ENCODE measurements at regions not wholly inside any gene's neighbourhood (a gene's known extent, or its start where the extent isn't known, plus 50 kb on each side); places are given as distances from the start of the nearest gene placed in this dataset.

DNA sequence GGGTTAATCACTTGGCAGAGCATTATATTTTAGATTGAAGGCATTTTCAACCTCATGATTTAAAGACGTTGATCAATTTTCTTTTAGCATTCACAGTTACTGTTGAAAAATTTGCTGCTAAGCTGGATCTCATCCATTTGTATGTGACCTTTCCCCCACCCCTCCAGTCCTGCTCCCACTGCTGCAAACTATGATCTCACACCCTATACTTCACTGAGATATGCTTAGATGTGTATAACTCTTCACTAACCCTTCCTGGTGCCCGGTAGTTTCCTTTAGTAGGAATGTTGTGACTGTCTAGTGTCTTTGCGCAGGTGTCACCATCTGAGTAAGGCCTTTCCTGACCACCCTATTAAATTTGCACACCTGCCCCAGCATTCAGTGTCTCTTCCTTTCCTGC lies 67.0 kb upstream of the C1orf21 start:
- no peak overlapping the region for H3K4me2 ChIP-seq

DNA sequence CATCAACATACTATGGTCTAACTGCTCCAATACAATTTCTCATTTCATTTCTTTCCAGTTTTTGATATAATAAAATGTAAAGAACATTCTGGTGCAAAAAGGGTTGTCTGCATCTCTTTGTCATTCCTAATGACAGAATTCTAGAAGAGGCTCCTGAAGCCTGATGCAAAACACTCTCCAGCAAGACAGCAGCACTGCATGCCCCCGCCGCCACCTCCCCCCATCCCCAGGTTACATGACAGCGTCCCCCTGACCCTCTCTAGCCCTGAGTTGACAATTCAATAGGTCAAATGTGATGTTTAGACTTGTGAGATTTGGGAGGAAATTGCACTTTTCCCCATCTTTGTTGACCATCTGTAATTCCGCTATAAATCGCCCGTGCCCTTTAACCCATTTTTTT lies 64.6 kb upstream of the C1orf21 start:
- Histone ChIP-seq H3K27ac (no peak overlapping the region), H3K4me1 (no peaks in the 10 kb centered on the region), H3K27me3 (no peaks in the 10 kb centered on the region), H3K4me3 (no peak overlapping the region), H3K4me2 (no peak overlapping the region), H3K36me3 (no peaks in the 10 kb centered on the region), H3K9ac (no peak overlapping the region), H3K9me3 (replicated peaks in 1 of 11) (no peaks in the 10 kb centered on the region), H4K20me1 (no peaks in the 10 kb centered on the region)
- no peak for TF ChIP-seq Cebpa-rat (IDR thresholded peaks at IDR 0.05)

More for the DNA sequence above, 67.0 kb upstream of the C1orf21 start:
- H4K20me1 ChIP-seq = no peaks in the 10 kb centered on the region
- H3K9ac ChIP-seq = no peak overlapping the region
- H3K4me3 ChIP-seq = no peak overlapping the region
- no peaks in the 10 kb centered on the region for H3K9me3 ChIP-seq (replicated peaks in 1 of 11)
- no peak overlapping the region for H3K27ac ChIP-seq
- no peaks in the 10 kb centered on the region for H3K27me3 ChIP-seq
- H3K36me3 ChIP-seq = no peaks in the 10 kb centered on the region
- H3K4me1 ChIP-seq = no peaks in the 10 kb centered on the region
- no peak for TF ChIP-seq Cebpa-rat (IDR thresholded peaks at IDR 0.05)

GRCh38 chr1:184324972-184325371 lies 61.9 kb upstream of the C1orf21 start:
- no peaks in the 10 kb centered on the region for H3K27me3 ChIP-seq
- no peaks in the 10 kb centered on the region for H3K4me1 ChIP-seq
- H3K27ac ChIP-seq = no peak overlapping the region
- no peaks in the 10 kb centered on the region for H3K36me3 ChIP-seq
- no peak overlapping the region for H3K9ac ChIP-seq
- no peak for TF ChIP-seq Cebpa-rat (IDR thresholded peaks at IDR 0.05)
- H4K20me1 ChIP-seq = no peaks in the 10 kb centered on the region
- H3K4me3 ChIP-seq = no peak overlapping the region
- H3K9me3 ChIP-seq (replicated peaks in 1 of 11) = no peaks in the 10 kb centered on the region
- H3K4me2 ChIP-seq = no peak overlapping the region

DNA sequence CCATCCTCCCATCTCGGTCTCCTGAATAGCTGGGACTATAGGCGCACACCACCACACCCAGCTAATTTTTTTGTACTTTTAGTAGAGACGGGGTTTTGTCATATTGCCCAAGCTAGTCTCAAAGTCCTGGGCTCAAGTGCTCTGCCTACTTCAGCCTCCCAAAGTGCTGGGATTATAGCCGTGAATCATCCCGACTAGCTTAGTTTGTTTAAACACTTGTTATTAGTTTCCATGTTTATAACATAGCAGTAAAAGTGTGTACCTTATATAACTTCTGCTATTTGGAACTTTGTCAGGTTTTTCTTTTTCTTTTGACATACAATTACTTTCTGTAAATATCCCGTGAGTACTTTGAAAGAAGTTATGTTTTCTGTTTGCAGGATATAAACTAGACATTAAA lies 60.6 kb upstream of the C1orf21 start:
- TF ChIP-seq Cebpa-rat (IDR thresholded peaks at IDR 0.05) = no peak
- H3K4me2 ChIP-seq = no peak overlapping the region
- no peak overlapping the region for H3K27ac ChIP-seq
- no peak overlapping the region for H3K4me3 ChIP-seq
- no peaks in the 10 kb centered on the region for H3K36me3 ChIP-seq
- no peaks in the 10 kb centered on the region for H3K9me3 ChIP-seq (replicated peaks in 1 of 11)
- H3K4me1 ChIP-seq = no peaks in the 10 kb centered on the region
- H4K20me1 ChIP-seq = no peaks in the 10 kb centered on the region
- no peak overlapping the region for H3K9ac ChIP-seq
- H3K27me3 ChIP-seq = no peaks in the 10 kb centered on the region

DNA sequence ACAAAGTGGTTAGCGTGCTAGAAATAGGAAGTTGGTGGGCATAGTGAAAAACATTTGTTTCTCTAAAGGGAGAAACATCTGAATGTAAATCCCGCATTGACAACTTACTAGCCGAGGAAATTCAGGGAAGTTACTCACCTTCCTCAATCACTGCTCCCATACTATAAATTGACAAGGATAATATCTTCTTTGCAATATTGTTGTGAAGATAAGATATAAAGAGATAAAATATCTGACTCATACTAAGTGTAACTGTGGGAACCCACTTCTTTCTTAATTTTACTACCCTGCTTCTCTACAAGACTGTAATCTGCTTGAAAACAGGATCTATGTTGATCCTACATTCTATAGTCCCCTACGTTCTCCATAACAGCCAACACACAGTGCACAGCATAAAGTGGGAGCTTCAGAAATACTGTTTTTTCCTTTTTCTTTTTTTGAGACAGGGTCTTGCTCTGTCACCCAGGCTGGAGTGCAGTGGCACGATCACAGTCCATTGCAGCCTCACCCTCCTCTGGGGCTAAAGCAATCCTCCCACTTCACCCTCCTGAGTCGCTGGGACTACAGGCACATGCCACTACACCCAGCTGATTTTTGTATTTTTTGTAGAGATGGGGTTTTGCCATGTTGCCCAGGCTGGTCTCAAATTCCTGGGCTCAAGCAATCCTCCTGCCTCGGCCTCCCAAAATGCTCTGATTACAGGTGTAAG lies 57.4 kb upstream of the C1orf21 start:
- peaks cover 0 to 11% (median 0%) of the 10 kb centered on the region in 11 experiments; a peak in 1 of 22 replicates for H3K9me3 ChIP-seq (replicated peaks in 1 of 11)
- no peaks in the 10 kb centered on the region for H3K27me3 ChIP-seq
- no peak overlapping the region for H3K9ac ChIP-seq
- TF ChIP-seq Cebpa-rat (IDR thresholded peaks at IDR 0.05) = no peak
- no peaks in the 10 kb centered on the region for H3K36me3 ChIP-seq
- no peaks in the 10 kb centered on the region for H3K4me1 ChIP-seq
- H4K20me1 ChIP-seq = no peaks in the 10 kb centered on the region
- no peak overlapping the region for H3K4me2 ChIP-seq
- no peak overlapping the region for H3K4me3 ChIP-seq
- no peak overlapping the region for H3K27ac ChIP-seq

- Histone ChIP-seq H3K27ac (no peak overlapping the region), H3K27me3 (no peaks in the 10 kb centered on the region), H3K4me1 (no peaks in the 10 kb centered on the region), H3K36me3 (no peaks in the 10 kb centered on the region), H3K9ac (no peak overlapping the region), H4K20me1 (no peaks in the 10 kb centered on the region), H3K9me3 (replicated peaks in 1 of 11) (peaks cover 0 to 11% (median 0%) of the 10 kb centered on the region in 11 experiments; a peak in 1 of 22 replicates), H3K4me2 (no peak overlapping the region), H3K4me3 (no peak overlapping the region)
- no peak for TF ChIP-seq Cebpa-rat (IDR thresholded peaks at IDR 0.05)
Observed at GRCh38 chr1:184329962-184330868, 56.6 kb upstream of the C1orf21 start.

DNA sequence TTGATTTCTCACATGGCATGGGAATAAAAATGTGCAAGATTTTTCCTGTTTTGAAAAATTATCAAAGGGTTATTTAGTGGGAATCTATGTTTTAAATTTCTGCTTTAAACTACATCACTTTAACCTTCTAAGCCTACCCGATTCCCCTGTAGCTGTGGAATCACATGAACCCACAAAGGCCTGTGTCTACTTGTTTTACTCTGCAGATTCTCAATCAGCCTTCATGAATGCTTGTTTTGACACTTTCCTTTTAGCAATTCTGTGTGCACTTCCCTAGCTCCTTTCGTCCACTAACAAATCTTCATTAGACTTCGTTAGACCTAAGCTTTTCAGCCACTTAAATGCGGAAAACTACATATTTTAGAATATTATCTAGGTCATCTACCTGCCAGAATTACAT lies 56.0 kb upstream of the C1orf21 start:
- Histone ChIP-seq H3K4me2 (no peak overlapping the region), H3K36me3 (no peaks in the 10 kb centered on the region), H3K4me3 (no peak overlapping the region), H3K9ac (no peak overlapping the region), H4K20me1 (no peaks in the 10 kb centered on the region), H3K27ac (no peak overlapping the region), H3K9me3 (replicated peaks in 1 of 11) (peaks cover 0 to 11% (median 0%) of the 10 kb centered on the region in 11 experiments; a peak in 1 of 22 replicates), H3K27me3 (no peaks in the 10 kb centered on the region), H3K4me1 (no peaks in the 10 kb centered on the region)
- no peak for TF ChIP-seq Cebpa-rat (IDR thresholded peaks at IDR 0.05)

Data from BLaER1 treated with 17β-estradiol and CSF1 and Interleukin-3, amounts not matched to agents 10 nM and 100 nM (cell line).